ENCODE measurements at regions not wholly inside any gene's neighbourhood (a gene's known extent, or its start where the extent isn't known, plus 50 kb on each side); places are given as distances from the start of the nearest gene placed in this dataset.

- Histone ChIP-seq H3K27me3 (no peaks in the 10 kb centered on the region), H3K9me3 (no peaks in the 10 kb centered on the region), H3K36me3 (no peaks in the 10 kb centered on the region), H3K4me1 (no peaks in the 10 kb centered on the region), H3K27ac (no peak overlapping the region), H3K4me3 (no peak overlapping the region)
- WGBS (ENCODE audit: insufficient coverage, low coverage, low lambda C conversion rate, missing lambda C conversion rate) = 40% methylated on average over 1 of the region's 1 CpG
- DNase-seq (no peak), ATAC-seq (no peak)
- TF ChIP-seq POLR2A (IDR thresholded peaks at IDR 0.05) (no peak), CTCF (IDR thresholded peaks at IDR 0.05) (no peak)
- intact Hi-C loops (cut with DNase I) = no loop called here
These were observed 226.5 kb upstream of the STEAP1 start for GRCh38 chr7:89927762-89928161.

GRCh38 chr7:89928451-89928850 lies 225.8 kb upstream of the STEAP1 start:
- H3K9me3 ChIP-seq = no peaks in the 10 kb centered on the region
- DNase-seq (no peak), ATAC-seq (no peak)
- WGBS (ENCODE audit: insufficient coverage, low coverage, low lambda C conversion rate, missing lambda C conversion rate) = 100% methylated on average over 1 of the region's 1 CpG
- no peaks in the 10 kb centered on the region for H3K36me3 ChIP-seq
- H3K4me3 ChIP-seq = no peak overlapping the region
- TF ChIP-seq POLR2A (IDR thresholded peaks at IDR 0.05) = no peak
- TF ChIP-seq CTCF (IDR thresholded peaks at IDR 0.05) = no peak
- no peak overlapping the region for H3K27ac ChIP-seq
- H3K4me1 ChIP-seq = no peaks in the 10 kb centered on the region
- intact Hi-C loops (cut with DNase I) = no loop called here
- H3K27me3 ChIP-seq = no peaks in the 10 kb centered on the region

DNA sequence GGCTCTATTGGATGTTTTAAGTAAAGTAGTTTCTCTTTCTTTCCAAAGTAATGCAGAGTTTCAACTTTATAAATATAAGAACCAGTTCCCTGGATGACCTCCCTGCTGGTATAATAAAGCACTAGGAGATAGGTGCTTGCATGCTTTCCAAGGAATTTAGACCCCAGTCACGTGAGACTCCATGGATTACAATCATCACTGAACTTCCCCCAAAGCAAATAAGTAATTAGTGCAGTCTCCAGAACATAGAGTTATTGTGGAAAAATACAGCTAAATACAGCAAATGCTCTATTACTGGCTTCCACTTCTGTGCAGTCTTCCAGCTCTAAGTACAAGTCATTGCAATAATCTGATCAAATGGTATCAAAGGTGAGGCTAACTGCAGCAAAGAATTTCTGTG lies 220.2 kb upstream of the STEAP1 start:
- no peak for ATAC-seq
- TF ChIP-seq POLR2A (IDR thresholded peaks at IDR 0.05) (no peak), CTCF (IDR thresholded peaks at IDR 0.05) (no peak)
- WGBS (ENCODE audit: insufficient coverage, low coverage, low lambda C conversion rate, missing lambda C conversion rate) = 24% methylated on average over 1 of the region's 1 CpG
- no peak overlapping the region for H3K27ac ChIP-seq
- no peaks in the 10 kb centered on the region for H3K36me3 ChIP-seq
- intact Hi-C loops (cut with DNase I) = no loop called here
- H3K27me3 ChIP-seq = no peaks in the 10 kb centered on the region
- no peak for DNase-seq
- H3K4me1 ChIP-seq = no peaks in the 10 kb centered on the region
- H3K4me3 ChIP-seq = no peak overlapping the region
- no peaks in the 10 kb centered on the region for H3K9me3 ChIP-seq

- H3K4me1 ChIP-seq = no peaks in the 10 kb centered on the region
- no peak for TF ChIP-seq CTCF (IDR thresholded peaks at IDR 0.05)
- no peak for TF ChIP-seq POLR2A (IDR thresholded peaks at IDR 0.05)
- 65% methylated on average over 3 of the region's 3 CpGs for WGBS (ENCODE audit: insufficient coverage, low coverage, low lambda C conversion rate, missing lambda C conversion rate)
- ATAC-seq (no peak), DNase-seq (no peak)
- H3K4me3 ChIP-seq = no peak overlapping the region
- intact Hi-C loops (cut with DNase I) = no loop called here
- H3K27ac ChIP-seq = no peak overlapping the region
- no peaks in the 10 kb centered on the region for H3K27me3 ChIP-seq
- H3K9me3 ChIP-seq = no peaks in the 10 kb centered on the region
- H3K36me3 ChIP-seq = no peaks in the 10 kb centered on the region
These were observed 210.7 kb upstream of the STEAP1 start for GRCh38 chr7:89943525-89944050.

DNA sequence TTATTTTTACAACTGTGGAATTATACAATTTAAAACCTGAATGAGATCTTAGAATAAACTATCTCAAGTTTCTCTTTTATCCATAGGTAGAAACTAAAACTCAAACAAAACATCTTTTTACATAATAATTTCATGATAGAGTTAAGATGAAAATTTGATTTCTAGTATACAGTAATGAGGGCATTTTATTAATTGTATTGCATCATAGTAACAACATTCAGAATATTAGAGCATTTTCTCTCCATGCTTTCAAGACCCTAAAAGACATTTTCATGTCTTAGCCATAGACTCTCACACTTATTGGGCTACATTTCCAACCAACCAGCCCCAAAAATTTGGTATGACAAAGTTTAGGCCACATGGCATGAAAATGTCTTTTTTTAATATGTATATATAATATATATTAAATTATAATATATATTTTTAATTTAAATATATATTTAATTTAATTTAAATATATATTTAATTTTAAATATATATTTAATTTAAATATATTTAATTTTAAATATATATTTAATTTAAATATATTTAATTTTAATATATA lies 195.7 kb upstream of the STEAP1 start:
- Histone ChIP-seq H3K9me3 (no peaks in the 10 kb centered on the region), H3K4me3 (no peak overlapping the region), H3K4me1 (no peaks in the 10 kb centered on the region), H3K36me3 (no peaks in the 10 kb centered on the region), H3K27ac (no peak overlapping the region), H3K27me3 (no peaks in the 10 kb centered on the region)
- no peak for DNase-seq
- no peak for ATAC-seq
- TF ChIP-seq CTCF (IDR thresholded peaks at IDR 0.05) (no peak), POLR2A (IDR thresholded peaks at IDR 0.05) (no peak)
- intact Hi-C loops (cut with DNase I) = no loop called here

Data from right lobe of liver (tissue), 6 donors.